Naive B cell (primary cell): ENCODE measurements at regions not wholly inside any gene's neighbourhood (a gene's known extent, or its start where the extent isn't known, plus 50 kb on each side); places are given as distances from the start of the nearest gene placed in this dataset.
"Not testable (repeated sequence)": the region's sequence is repeated elsewhere in the genome, so short reads cannot be mapped to it uniquely, and the experiment has no call there.

ENCODE experiments used
- ATAC-seq, 2 donors: fragments of 150-1000 bp; cut with Tn5 transposase; 2 replicates each; pipeline ENCODE4 v1.10.0; 2021; ENCODE audit warnings: low read depth in 2 of 2, mild to moderate bottlenecking in 2 of 2, moderate library complexity in 2 of 2
- DNase-seq: peaks from one replicate; pipeline ENCODE4 v3.0.0; 2022
- H3K27ac Mint-ChIP-seq, 6 donors: one replicate each; pipeline ENCODE4 v1.8.0; 2020 to 2022; ENCODE audit warnings: mild to moderate bottlenecking in 6 of 6, mixed read lengths in 6 of 6, moderate library complexity in 5 of 6, inconsistent platforms in 2 of 6
- H3K27me3 Mint-ChIP-seq, 3 donors: one replicate each; pipeline ENCODE4 v1.8.0; 2021 to 2022; ENCODE audit warnings: mixed read lengths in 3 of 3, mild to moderate bottlenecking in 1 of 3
- H3K36me3 Mint-ChIP-seq, 2 donors: one replicate each; pipeline ENCODE4 v1.8.0; 2020 to 2022; ENCODE audit warnings: mixed read lengths in 2 of 2, inconsistent platforms in 1 of 2, mild to moderate bottlenecking in 1 of 2
- H3K4me1 Mint-ChIP-seq, 3 donors: one replicate each; pipeline ENCODE4 v1.8.0; 2020 to 2022; ENCODE audit warnings: mixed read lengths in 3 of 3, inconsistent platforms in 1 of 3, mild to moderate bottlenecking in 1 of 3, moderate library complexity in 1 of 3
- H3K4me3 Mint-ChIP-seq, 8 donors: one replicate each; pipeline ENCODE4 v1.8.0; 2020 to 2022; ENCODE audit warnings: mild to moderate bottlenecking in 8 of 8, mixed read lengths in 8 of 8, moderate library complexity in 8 of 8, inconsistent platforms in 2 of 8
- H3K9me3 Mint-ChIP-seq, 7 donors: one replicate each; pipeline ENCODE4 v1.8.0; 2020 to 2022; ENCODE audit warnings: mixed read lengths in 7 of 7, mild to moderate bottlenecking in 5 of 7, inconsistent platforms in 2 of 7, moderate library complexity in 1 of 7

GRCh38 chr13:109272595-109273325 is 513.6 kb downstream of the IRS2 start:
- Mint-ChIP-seq H3K4me3 (no peak overlapping the region), H3K36me3 (no peaks in the 10 kb centered on the region), H3K27me3 (peaks cover 0 to 8% (median 5%) of the 10 kb centered on the region in 3 donors), H3K27ac (no peak overlapping the region), H3K9me3 (peaks cover 0 to 6% (median 0%) of the 10 kb centered on the region in 7 donors), H3K4me1 (no peaks in the 10 kb centered on the region)
- ATAC-seq = no peak
- no peak for DNase-seq

DNA sequence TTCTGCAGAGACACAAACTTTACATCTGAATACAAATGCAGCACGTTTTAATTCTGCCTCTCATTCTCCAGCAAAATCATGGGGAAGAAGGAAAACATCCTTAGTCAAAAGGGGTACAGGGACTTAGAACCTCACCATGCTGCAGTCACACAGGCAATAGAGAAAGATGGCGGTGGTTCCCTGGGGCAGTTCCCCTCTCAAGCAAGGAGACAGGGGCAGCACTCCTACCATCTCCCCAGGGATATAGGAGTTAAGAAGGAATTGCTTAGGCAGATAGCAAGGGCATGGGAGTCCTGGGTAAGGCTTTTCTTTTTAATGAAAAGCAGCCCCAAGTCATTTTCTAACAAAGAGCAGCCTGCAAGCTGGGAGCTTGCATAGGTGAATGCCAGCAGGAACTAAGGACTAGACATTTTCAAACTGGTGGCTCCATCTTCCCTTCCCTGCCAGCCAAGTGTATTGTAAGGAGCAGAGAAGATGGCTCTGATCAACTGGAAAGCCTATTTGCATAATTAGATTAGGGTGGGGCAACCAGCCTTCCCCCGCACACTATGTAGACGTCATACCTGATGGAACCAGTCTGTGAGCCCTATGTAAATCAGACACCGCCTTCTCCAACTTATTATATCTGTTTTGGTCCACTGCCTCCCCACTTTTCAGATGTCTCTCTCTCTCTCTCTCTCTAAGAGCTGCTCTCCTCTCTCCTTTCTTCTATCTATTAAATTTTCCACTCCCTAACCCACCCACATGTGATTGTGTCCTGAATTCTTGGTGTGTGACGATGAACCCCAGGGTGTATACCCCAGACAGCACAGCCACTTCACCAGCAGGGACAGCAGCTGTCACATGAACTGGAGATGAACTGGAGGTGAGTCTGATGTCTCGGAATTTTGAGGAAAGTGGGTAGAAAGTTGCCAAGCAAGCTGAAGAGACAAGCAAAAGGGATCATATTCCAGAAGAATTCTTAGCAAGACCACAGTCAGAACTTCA is 514.5 kb downstream of the IRS2 start:
- Mint-ChIP-seq H3K4me1 (no peaks in the 10 kb centered on the region), H3K27me3 (peaks cover 0 to 8% (median 5%) of the 10 kb centered on the region in 3 donors), H3K4me3 (no peak overlapping the region), H3K27ac (no peak overlapping the region), H3K9me3 (peaks cover 0 to 6% (median 0%) of the 10 kb centered on the region in 7 donors), H3K36me3 (no peaks in the 10 kb centered on the region)
- ATAC-seq = no peak
- no peak for DNase-seq

DNA sequence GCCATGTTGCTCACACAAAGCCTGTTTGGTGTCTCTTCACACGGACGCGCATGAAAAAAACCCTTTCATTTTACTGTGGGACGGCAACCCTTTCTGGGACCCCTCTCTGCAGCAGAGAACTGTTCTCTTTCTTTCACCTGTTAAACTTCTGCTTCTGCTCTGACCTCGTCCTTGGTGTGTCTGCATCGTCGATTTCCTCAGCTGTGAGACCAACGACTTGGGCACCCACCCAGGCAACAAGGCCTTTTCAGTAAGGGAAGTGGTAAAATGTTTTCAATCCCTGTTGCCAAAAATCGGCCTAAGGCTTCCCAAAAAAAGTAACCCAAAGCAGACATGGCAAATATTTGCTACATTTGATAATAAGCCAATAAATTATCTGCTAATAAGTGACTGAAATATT is 515.3 kb downstream of the IRS2 start:
- peaks cover 5 to 13% (median 6%) of the 10 kb centered on the region in 3 donors for H3K27me3 Mint-ChIP-seq
- no peak for DNase-seq
- H3K9me3 Mint-ChIP-seq = peaks cover 0 to 9% (median 1%) of the 10 kb centered on the region in 7 donors
- no peak for ATAC-seq
- H3K4me3 Mint-ChIP-seq = no peak overlapping the region
- H3K27ac Mint-ChIP-seq = peak overlapping the region in 1 of 6 donors; percentile 51
- no peaks in the 10 kb centered on the region for H3K4me1 Mint-ChIP-seq
- no peaks in the 10 kb centered on the region for H3K36me3 Mint-ChIP-seq

DNA sequence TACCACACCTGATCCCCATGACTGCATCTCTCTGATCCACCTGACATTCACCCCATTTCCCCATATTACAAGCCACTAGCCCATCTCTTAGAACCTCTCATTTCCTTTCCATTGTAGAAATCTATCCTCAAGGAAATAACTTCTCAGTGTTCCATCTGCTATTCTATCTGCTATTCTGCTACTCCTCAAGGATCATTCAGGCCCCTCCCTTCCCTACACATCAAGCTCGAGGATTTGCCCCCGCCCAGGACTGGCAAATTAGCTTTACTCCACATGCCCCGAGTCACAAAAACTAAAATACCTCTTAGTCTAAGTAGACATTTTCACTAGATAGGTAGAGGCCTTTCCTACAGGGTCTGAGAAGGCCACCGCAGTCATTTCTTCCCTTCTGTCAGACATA is 517.0 kb downstream of the IRS2 start:
- ATAC-seq, DNase-seq, H3K4me1 Mint-ChIP-seq, H3K4me3 Mint-ChIP-seq, H3K27ac Mint-ChIP-seq, H3K36me3 Mint-ChIP-seq: not testable (repeated sequence)
- peaks cover 0 to 16% (median 2%) of the 10 kb centered on the region in 7 donors for H3K9me3 Mint-ChIP-seq
- peaks cover 5 to 17% (median 11%) of the 10 kb centered on the region in 3 donors for H3K27me3 Mint-ChIP-seq

- Mint-ChIP-seq H3K9me3 (peaks cover 0 to 16% (median 2%) of the 10 kb centered on the region in 7 donors), H3K27me3 (peaks cover 5 to 17% (median 11%) of the 10 kb centered on the region in 3 donors)
- not testable (repeated sequence) for DNase-seq, ATAC-seq, H3K27ac Mint-ChIP-seq, H3K36me3 Mint-ChIP-seq, H3K4me3 Mint-ChIP-seq, H3K4me1 Mint-ChIP-seq
Observed at GRCh38 chr13:109268492-109268891, 517.9 kb downstream of the IRS2 start.

DNA sequence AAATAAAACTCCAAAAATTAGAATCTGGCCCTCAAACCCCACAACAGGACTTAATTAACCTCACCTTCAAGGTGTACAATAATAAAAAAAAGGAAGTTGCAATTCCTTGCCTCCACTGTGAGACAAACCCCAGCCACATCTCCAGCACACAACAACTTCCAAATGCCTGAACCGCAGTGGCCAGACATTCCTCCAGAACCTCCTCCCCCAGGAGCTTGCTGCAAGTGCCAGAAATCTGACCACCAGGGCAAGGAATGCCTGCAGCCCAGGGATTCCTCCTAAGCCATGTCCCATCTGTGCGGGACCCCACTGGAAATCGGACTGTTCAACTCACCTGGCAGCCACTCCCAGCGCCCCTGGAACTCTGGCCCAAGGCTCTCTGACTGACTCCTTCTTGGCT is 519.0 kb downstream of the IRS2 start:
- ATAC-seq, DNase-seq, H3K27ac Mint-ChIP-seq, H3K4me1 Mint-ChIP-seq, H3K4me3 Mint-ChIP-seq, H3K36me3 Mint-ChIP-seq: not testable (repeated sequence)
- H3K9me3 Mint-ChIP-seq = peaks cover 0 to 16% (median 2%) of the 10 kb centered on the region in 7 donors
- H3K27me3 Mint-ChIP-seq = peaks cover 5 to 17% (median 11%) of the 10 kb centered on the region in 3 donors

DNA sequence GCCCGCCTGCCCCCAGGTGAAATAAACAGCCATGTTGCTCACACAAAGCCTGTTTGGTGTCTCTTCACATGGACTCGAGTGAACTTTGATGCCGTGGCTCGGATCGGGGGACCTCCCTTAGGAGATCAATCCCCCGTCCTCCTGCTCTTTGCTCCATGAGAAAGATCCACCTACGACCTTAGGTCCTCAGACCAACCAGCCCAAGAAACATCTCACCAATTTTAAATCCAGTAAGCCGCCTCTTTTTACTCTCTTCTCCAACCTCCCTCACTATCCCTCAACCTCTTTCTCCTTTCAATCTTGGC is 521.0 kb downstream of the IRS2 start:
- peak overlapping the region in 1 of 8 donors; percentile 63 for H3K4me3 Mint-ChIP-seq
- not testable (repeated sequence) for H3K4me1 Mint-ChIP-seq, ATAC-seq, H3K36me3 Mint-ChIP-seq, H3K27ac Mint-ChIP-seq, DNase-seq
- H3K9me3 Mint-ChIP-seq = peaks cover 0 to 16% (median 0%) of the 10 kb centered on the region in 7 donors
- peaks cover 5 to 17% (median 11%) of the 10 kb centered on the region in 3 donors for H3K27me3 Mint-ChIP-seq

DNA sequence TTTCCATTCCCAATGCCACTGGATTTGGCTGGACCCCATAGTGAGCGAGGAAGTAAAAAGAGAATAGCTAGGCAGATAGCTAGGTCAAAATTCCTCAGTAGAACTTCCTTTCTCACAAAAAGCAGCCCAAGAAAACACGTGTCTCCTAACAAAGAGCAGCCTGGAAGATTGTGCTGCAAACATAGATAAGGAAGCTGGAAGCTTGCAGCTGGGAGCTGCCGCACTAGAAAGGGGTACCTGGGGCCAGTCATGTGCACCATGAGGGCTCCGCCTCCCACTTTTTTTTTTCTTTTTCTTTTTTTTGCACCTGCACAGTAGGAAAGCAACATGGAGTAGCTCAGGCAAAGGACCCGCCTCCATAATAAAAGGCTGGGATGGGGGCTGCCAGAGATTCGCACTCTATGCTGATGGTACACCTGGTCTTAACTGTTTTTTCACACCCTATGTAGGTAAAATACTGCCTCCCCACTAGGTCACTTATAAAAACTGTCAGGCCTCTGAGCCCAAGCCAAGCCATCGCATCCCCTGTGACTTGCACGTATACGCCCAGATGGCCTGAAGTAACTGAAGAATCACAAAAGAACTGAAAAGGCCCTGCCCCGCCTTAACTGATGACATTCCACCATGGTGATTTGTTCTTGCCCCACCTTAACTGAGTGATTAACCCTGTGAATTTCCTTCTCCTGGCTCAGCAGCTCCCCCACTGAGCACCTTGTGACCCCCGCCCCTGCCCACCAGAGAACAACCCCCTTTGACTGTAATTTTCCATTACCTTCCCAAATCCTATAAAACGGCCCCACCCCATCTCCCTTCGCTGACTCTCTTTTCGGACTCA is 521.6 kb downstream of the IRS2 start:
- H3K27ac Mint-ChIP-seq, ATAC-seq, H3K36me3 Mint-ChIP-seq, H3K4me3 Mint-ChIP-seq, H3K4me1 Mint-ChIP-seq, DNase-seq: not testable (repeated sequence)
- H3K27me3 Mint-ChIP-seq = peaks cover 5 to 17% (median 11%) of the 10 kb centered on the region in 3 donors
- peaks cover 0 to 16% (median 0%) of the 10 kb centered on the region in 7 donors for H3K9me3 Mint-ChIP-seq

DNA sequence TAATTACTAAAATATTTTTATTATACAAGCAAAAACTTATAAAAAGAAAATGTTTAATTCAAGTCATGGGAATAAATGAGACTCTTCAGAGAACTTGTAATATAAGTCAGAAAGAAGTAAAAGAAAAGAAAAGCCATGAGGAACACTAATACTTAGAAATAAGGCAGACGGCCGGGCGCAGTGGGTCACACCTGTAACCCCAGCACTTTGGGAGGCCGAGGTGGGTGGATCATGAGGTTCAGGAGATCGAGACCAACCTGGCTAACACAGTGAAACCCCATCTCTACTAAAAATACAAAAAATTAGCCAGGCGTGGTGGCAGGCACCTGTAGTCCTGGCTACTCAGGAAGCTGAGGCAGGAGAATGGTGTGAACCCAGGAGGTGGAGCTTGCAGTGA is 528.6 kb downstream of the IRS2 start:
- H3K27me3 Mint-ChIP-seq, ATAC-seq, H3K4me3 Mint-ChIP-seq, H3K36me3 Mint-ChIP-seq, DNase-seq, H3K4me1 Mint-ChIP-seq, H3K27ac Mint-ChIP-seq: not testable (repeated sequence)
- H3K9me3 Mint-ChIP-seq = peaks cover 0 to 28% (median 8%) of the 10 kb centered on the region in 7 donors
